ENCODE measurements at regions not wholly inside any gene's neighbourhood (a gene's known extent, or its start where the extent isn't known, plus 50 kb on each side); places are given as distances from the start of the nearest gene placed in this dataset.
"Not testable (repeated sequence)": the region's sequence is repeated elsewhere in the genome, so short reads cannot be mapped to it uniquely, and the experiment has no call there.

DNA sequence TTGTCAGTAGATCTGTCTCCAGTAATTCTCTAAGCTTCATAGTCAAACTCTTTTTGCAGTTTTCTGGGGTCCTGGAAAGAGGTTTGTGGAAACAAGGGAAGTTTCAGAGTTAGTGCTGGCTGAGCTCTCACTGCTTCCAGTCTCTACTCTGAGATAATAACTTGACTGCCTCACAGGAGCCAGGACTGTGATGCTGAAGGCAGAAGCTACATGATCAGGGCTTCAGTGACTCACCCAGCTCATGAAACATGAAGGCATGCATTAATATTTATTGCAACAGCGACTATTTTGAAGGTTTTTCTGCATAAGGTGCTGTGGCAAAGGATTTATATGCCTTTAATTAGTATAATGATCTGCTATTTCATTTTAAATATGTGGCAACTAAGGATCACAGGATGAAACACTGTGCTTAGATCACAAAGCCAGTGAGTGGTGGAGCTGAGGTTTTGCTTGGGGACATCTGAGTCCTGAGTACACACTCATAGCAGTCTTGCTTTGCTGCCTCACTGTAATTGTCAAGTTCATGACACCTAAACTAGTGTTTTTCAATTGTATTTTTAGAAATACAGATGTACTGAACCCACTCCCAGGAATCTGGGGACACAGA is 448.4 kb upstream of the GCFC2 start:
- no peaks in the 10 kb centered on the region for H3F3A ChIP-seq (ENCODE audit: insufficient read depth)
- no peak overlapping the region for H2AFZ ChIP-seq
- H3K9ac ChIP-seq = no peak overlapping the region
- TF ChIP-seq EZH2phosphoT487 (IDR thresholded peaks at IDR 0.05; ENCODE audit: insufficient read depth, low read depth) (no peak), EZH2 (IDR thresholded peaks at IDR 0.05; ENCODE audit: insufficient read depth, poor library complexity, severe bottlenecking) (no peak)
- no peak overlapping the region for H3K4me3 ChIP-seq
- no peak for DNase-seq
- in situ Hi-C loops (cut with MboI) = no loop called here
- no peak overlapping the region for H3K27ac ChIP-seq
- H3K36me3 ChIP-seq (ENCODE audit: low read depth) = no peaks in the 10 kb centered on the region
- H3K27me3 ChIP-seq (replicated peaks; ENCODE audit: insufficient read depth) = no peaks in the 10 kb centered on the region
- H3K4me1 ChIP-seq (ENCODE audit: insufficient read depth) = no peaks in the 10 kb centered on the region
- H3K79me2 ChIP-seq (ENCODE audit: insufficient read depth) = no peaks in the 10 kb centered on the region
- WGBS, 2 experiments (ENCODE audit: low coverage in 1 of 2, low lambda C conversion rate in 2 of 2, missing lambda C conversion rate in 2 of 2) = 0% methylated on average over 1 of the region's 1 CpG
- no peak overlapping the region for H3K4me2 ChIP-seq (ENCODE audit: unreplicated experiment)
- H3K9me3 ChIP-seq (ENCODE audit: low read depth) = no peaks in the 10 kb centered on the region
- H4K20me1 ChIP-seq (ENCODE audit: insufficient read depth) = no peaks in the 10 kb centered on the region
- no peaks in the 10 kb centered on the region for H3K9me2 ChIP-seq (ENCODE audit: insufficient read depth)

DNA sequence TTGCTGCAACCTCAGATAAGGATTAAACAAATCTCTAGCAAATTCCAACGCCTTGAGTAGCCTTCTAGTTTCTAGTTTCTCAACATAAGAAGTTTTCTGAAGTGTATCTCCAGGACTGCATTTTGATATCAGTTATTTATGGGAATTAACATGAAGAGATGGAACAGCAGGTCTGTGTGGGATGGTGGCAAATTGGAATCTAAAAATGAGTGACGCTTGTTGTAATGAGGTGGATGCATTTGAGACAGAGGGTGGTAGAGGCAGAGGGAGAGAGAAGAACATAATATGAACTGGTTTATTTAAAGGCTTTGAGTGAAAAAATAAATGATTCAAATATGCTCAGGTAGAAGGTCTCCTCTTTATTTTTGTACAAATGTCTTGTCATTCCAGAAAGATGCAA is 446.8 kb upstream of the GCFC2 start:
- TF ChIP-seq EZH2phosphoT487 (IDR thresholded peaks at IDR 0.05; ENCODE audit: insufficient read depth, low read depth) (no peak), EZH2 (IDR thresholded peaks at IDR 0.05; ENCODE audit: insufficient read depth, poor library complexity, severe bottlenecking) (no peak)
- no peaks in the 10 kb centered on the region for H3K36me3 ChIP-seq (ENCODE audit: low read depth)

DNA sequence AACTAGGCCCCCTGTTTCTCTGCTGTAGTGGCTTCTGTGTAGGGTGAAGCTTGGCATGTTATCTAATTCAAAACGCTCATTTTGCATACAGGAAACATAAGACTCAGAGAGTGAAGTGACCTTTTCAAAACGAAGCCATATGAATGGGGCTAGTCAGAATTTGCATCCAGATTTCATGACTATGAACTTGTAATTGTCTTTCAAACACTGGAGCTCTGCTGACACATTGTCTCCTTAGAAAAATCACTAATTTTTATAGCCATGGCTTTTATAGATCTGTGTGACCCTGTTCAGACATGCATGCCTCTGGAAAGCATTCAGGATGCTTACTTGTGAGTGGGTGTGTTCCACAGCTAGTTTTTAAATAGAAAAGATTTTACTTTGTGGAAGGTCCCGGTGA is 444.3 kb upstream of the GCFC2 start:
- Histone ChIP-seq H3K4me3 (no peak overlapping the region), H3K27ac (no peak overlapping the region), H3F3A (ENCODE audit: insufficient read depth) (no peaks in the 10 kb centered on the region), H3K27me3 (replicated peaks; ENCODE audit: insufficient read depth) (no peaks in the 10 kb centered on the region), H3K9me2 (ENCODE audit: insufficient read depth) (no peaks in the 10 kb centered on the region), H3K36me3 (ENCODE audit: low read depth) (no peaks in the 10 kb centered on the region), H3K9me3 (ENCODE audit: low read depth) (no peaks in the 10 kb centered on the region), H3K79me2 (ENCODE audit: insufficient read depth) (no peaks in the 10 kb centered on the region), H3K9ac (no peak overlapping the region), H3K4me2 (ENCODE audit: unreplicated experiment) (no peak overlapping the region), H4K20me1 (ENCODE audit: insufficient read depth) (no peaks in the 10 kb centered on the region), H2AFZ (no peak overlapping the region), H3K4me1 (ENCODE audit: insufficient read depth) (no peaks in the 10 kb centered on the region)
- WGBS, 2 experiments (ENCODE audit: low coverage in 1 of 2, low lambda C conversion rate in 2 of 2, missing lambda C conversion rate in 2 of 2) = 8 to 10% methylated on average over 3 of the region's 3 CpGs
- no peak for DNase-seq
- in situ Hi-C loops (cut with MboI) = no loop called here
- no peak for TF ChIP-seq EZH2 (IDR thresholded peaks at IDR 0.05; ENCODE audit: insufficient read depth, poor library complexity, severe bottlenecking)

More for the DNA sequence above, 446.8 kb upstream of the GCFC2 start:
- Histone ChIP-seq H4K20me1 (ENCODE audit: insufficient read depth) (no peaks in the 10 kb centered on the region), H3K9ac (no peak overlapping the region), H3F3A (ENCODE audit: insufficient read depth) (no peaks in the 10 kb centered on the region), H3K9me2 (ENCODE audit: insufficient read depth) (no peaks in the 10 kb centered on the region), H3K79me2 (ENCODE audit: insufficient read depth) (no peaks in the 10 kb centered on the region), H3K9me3 (ENCODE audit: low read depth) (no peaks in the 10 kb centered on the region), H3K4me3 (no peak overlapping the region), H2AFZ (no peak overlapping the region), H3K27ac (no peak overlapping the region), H3K27me3 (replicated peaks; ENCODE audit: insufficient read depth) (no peaks in the 10 kb centered on the region), H3K4me2 (ENCODE audit: unreplicated experiment) (no peak overlapping the region), H3K4me1 (ENCODE audit: insufficient read depth) (no peaks in the 10 kb centered on the region)
- in situ Hi-C loops (cut with MboI) = no loop called here
- WGBS, 2 experiments (ENCODE audit: low coverage in 1 of 2, low lambda C conversion rate in 2 of 2, missing lambda C conversion rate in 2 of 2) = 16 to 23% methylated on average over 2 of the region's 2 CpGs
- no peak for DNase-seq

DNA sequence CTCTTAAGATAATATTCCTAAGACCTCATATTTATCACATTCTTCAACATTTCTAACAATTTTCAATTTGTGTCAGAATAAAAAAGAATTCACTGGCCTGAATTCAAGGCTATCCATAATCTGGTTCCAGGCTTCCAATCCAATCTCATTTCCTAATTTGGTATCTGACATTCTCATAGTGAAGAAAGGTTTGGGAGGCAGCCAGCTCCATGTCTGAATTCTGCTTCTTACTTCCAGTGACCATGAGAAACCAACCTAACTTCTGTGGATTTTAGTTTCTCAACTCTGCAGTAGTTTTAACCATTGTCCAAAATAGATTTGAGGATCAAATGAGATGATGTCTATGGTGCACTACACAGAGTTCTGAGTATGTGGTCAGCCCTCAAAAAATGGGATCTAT is 439.1 kb upstream of the GCFC2 start:
- TF ChIP-seq EZH2phosphoT487 (IDR thresholded peaks at IDR 0.05; ENCODE audit: insufficient read depth, low read depth) (no peak), EZH2 (IDR thresholded peaks at IDR 0.05; ENCODE audit: insufficient read depth, poor library complexity, severe bottlenecking) (no peak)

DNA sequence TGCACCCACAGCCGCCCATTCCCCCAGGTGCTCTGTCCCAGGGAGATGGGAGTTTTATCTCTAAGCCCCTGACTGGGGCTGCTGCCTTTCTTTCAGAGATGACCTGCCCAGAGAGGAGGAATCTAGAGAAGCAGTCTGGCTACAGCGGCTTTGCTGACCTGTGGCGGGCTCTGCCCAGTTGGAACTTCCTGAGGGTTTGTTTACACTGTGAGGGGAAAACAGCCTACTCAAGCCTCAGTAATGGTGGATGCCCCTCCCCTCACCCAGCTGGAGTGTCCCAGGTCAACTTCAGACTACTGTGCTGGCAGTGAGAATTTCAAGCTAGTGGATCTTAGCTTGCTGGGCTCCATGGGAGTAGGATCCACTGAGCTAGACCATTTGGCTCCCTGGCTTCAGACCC is 428.6 kb upstream of the GCFC2 start:
- in situ Hi-C loops (cut with MboI); H3K27ac ChIP-seq; H3K4me2 ChIP-seq (ENCODE audit: unreplicated experiment); H3F3A ChIP-seq (ENCODE audit: insufficient read depth); H4K20me1 ChIP-seq (ENCODE audit: insufficient read depth); H3K4me1 ChIP-seq (ENCODE audit: insufficient read depth); H3K9me2 ChIP-seq (ENCODE audit: insufficient read depth); H3K9ac ChIP-seq; H3K9me3 ChIP-seq (ENCODE audit: low read depth); DNase-seq; H3K4me3 ChIP-seq; H3K27me3 ChIP-seq (replicated peaks; ENCODE audit: insufficient read depth); H3K36me3 ChIP-seq (ENCODE audit: low read depth); H3K79me2 ChIP-seq (ENCODE audit: insufficient read depth); H2AFZ ChIP-seq: not testable (repeated sequence)
- WGBS, 2 experiments (ENCODE audit: low coverage in 1 of 2, low lambda C conversion rate in 2 of 2, missing lambda C conversion rate in 2 of 2) = 57 to 74% methylated on average over 3 of the region's 3 CpGs

More for the DNA sequence above, 439.1 kb upstream of the GCFC2 start:
- Histone ChIP-seq H3K9me3 (ENCODE audit: low read depth) (no peaks in the 10 kb centered on the region), H3K9me2 (ENCODE audit: insufficient read depth) (no peaks in the 10 kb centered on the region), H4K20me1 (ENCODE audit: insufficient read depth) (no peaks in the 10 kb centered on the region), H3K4me3 (no peak overlapping the region), H3K27me3 (replicated peaks; ENCODE audit: insufficient read depth) (no peaks in the 10 kb centered on the region), H2AFZ (no peak overlapping the region), H3K4me2 (ENCODE audit: unreplicated experiment) (no peak overlapping the region), H3K27ac (no peak overlapping the region), H3K4me1 (ENCODE audit: insufficient read depth) (no peaks in the 10 kb centered on the region), H3K9ac (no peak overlapping the region), H3F3A (ENCODE audit: insufficient read depth) (no peaks in the 10 kb centered on the region), H3K36me3 (ENCODE audit: low read depth) (no peaks in the 10 kb centered on the region), H3K79me2 (ENCODE audit: insufficient read depth) (no peaks in the 10 kb centered on the region)
- no peak for DNase-seq
- in situ Hi-C loops (cut with MboI) = no loop called here

Measured in GM23248 (cell line).